ENCODE measurements at regions not wholly inside any gene's neighbourhood (a gene's known extent, or its start where the extent isn't known, plus 50 kb on each side); places are given as distances from the start of the nearest gene placed in this dataset.

DNA sequence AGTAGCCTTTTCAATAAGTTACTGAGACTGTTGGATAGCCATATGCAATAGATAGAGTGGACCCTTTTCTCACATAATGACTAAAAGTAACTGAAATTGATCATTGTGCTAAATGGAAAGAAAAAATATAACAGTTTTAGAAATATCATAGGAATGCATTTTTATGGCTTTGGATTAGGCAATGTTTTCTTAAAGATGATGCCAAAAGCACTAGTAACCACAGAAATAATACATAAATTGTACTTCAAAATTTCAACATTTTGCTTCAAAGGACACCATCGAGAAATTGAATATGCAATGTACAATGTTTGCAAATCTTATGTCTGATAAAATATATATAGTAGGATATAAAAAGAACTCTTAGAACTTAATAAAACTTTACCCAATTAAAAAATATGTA is 1267.5 kb upstream of the CDH9 start:
- TF ChIP-seq, protein P1, sequence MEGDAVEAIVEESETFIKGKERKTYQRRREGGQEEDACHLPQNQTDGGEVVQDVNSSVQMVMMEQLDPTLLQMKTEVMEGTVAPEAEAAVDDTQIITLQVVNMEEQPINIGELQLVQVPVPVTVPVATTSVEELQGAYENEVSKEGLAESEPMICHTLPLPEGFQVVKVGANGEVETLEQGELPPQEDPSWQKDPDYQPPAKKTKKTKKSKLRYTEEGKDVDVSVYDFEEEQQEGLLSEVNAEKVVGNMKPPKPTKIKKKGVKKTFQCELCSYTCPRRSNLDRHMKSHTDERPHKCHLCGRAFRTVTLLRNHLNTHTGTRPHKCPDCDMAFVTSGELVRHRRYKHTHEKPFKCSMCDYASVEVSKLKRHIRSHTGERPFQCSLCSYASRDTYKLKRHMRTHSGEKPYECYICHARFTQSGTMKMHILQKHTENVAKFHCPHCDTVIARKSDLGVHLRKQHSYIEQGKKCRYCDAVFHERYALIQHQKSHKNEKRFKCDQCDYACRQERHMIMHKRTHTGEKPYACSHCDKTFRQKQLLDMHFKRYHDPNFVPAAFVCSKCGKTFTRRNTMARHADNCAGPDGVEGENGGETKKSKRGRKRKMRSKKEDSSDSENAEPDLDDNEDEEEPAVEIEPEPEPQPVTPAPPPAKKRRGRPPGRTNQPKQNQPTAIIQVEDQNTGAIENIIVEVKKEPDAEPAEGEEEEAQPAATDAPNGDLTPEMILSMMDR (IDR thresholded peaks at IDR 0.05), result no peak
- TF ChIP-seq POLR2A (IDR thresholded peaks at IDR 0.05), result no peak

Measured in body of pancreas (tissue), 4 donors.